HFFc6 (cell line): ENCODE measurements at regions not wholly inside any gene's neighbourhood (a gene's known extent, or its start where the extent isn't known, plus 50 kb on each side); places are given as distances from the start of the nearest gene placed in this dataset.

Source experiments
- DNase-seq: peaks from one replicate; pipeline ENCODE4 v3.0.0-alpha.2; 2018
- H3K27ac Mint-ChIP-seq: 2 replicates; pipeline ENCODE4 v1.8.0; 2020; ENCODE audit warnings: mild to moderate bottlenecking, mixed read lengths
- H3K27me3 Mint-ChIP-seq: 2 replicates; pipeline ENCODE4 v1.8.0; 2021; ENCODE audit warnings: mild to moderate bottlenecking, moderate library complexity, mixed read lengths; ENCODE audit not compliant: insufficient read depth
- H3K36me3 Mint-ChIP-seq: 2 replicates; pipeline ENCODE4 v1.8.0; 2021; ENCODE audit warnings: low read depth, mixed read lengths
- H3K4me1 Mint-ChIP-seq: 2 replicates; pipeline ENCODE4 v1.8.0; 2020; ENCODE audit warnings: low read depth, mixed read lengths
- H3K4me3 Mint-ChIP-seq: 2 replicates; pipeline ENCODE4 v1.8.0; 2020; ENCODE audit warnings: mild to moderate bottlenecking, moderate library complexity, mixed read lengths
- H3K9me3 Mint-ChIP-seq: 2 replicates; pipeline ENCODE4 v1.8.0; 2020; ENCODE audit warnings: mild to moderate bottlenecking, mixed read lengths
- TF ChIP-seq, protein P1 (sequence below): fragments of 200-600 bp; sonication (generic); IDR thresholded peaks from 2 replicates; pipeline ENCODE4 v1.5.0; 2021; ENCODE audit warnings: antibody characterized with exemption, mild to moderate bottlenecking

DNA sequence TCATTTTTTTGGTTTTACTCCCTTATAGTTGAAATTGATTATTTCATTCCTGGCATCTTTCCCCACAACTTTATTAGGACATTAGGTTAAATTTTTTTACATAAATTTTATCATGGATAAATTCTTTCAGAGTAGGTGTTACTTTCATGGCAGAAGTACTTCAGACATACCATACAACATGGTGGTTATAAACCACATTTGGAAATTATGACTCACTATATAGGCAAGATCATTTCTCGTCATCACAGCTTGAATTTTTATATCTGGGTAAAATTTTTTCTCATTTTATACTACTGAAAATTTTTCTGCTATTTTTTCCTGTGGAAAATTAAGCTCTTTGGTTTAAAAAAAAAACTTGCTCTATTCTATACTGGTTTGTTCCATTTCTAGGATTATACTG is 111.9 kb upstream of the COL5A2 start:
- Mint-ChIP-seq H3K27ac (no peak overlapping the region), H3K4me1 (peaks cover 35% of the 10 kb centered on the region), H3K9me3 (peaks cover 10% of the 10 kb centered on the region; the same call in 1 of the 2 replicates), H3K27me3 (no peaks in the 10 kb centered on the region), H3K4me3 (no peak overlapping the region), H3K36me3 (peaks cover 11% of the 10 kb centered on the region)
- TF ChIP-seq, protein P1, sequence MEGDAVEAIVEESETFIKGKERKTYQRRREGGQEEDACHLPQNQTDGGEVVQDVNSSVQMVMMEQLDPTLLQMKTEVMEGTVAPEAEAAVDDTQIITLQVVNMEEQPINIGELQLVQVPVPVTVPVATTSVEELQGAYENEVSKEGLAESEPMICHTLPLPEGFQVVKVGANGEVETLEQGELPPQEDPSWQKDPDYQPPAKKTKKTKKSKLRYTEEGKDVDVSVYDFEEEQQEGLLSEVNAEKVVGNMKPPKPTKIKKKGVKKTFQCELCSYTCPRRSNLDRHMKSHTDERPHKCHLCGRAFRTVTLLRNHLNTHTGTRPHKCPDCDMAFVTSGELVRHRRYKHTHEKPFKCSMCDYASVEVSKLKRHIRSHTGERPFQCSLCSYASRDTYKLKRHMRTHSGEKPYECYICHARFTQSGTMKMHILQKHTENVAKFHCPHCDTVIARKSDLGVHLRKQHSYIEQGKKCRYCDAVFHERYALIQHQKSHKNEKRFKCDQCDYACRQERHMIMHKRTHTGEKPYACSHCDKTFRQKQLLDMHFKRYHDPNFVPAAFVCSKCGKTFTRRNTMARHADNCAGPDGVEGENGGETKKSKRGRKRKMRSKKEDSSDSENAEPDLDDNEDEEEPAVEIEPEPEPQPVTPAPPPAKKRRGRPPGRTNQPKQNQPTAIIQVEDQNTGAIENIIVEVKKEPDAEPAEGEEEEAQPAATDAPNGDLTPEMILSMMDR: no peak
- DNase-seq: no peak

DNA sequence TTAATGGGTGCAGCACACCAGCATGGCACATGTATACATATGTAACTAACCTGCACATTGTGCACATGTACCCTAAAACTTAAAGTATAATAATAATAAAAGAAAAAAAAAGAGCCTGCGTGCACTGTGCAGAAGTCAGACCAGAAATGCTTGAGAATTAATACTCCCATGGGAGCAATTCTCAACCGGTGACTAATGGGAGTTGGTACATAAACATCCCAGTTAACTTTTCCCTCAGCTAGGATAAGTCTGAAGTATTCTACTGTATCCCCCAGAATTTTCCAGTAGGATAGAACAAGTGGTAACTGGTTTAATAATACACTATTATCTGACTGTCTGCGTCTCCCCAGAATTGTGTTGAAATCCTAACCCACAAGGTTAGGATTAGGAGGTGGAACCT is 113.6 kb upstream of the COL5A2 start:
- no peaks in the 10 kb centered on the region for H3K27me3 Mint-ChIP-seq
- H3K36me3 Mint-ChIP-seq: peaks cover 11% of the 10 kb centered on the region
- DNase-seq: peak; percentile 12
- H3K9me3 Mint-ChIP-seq: peaks cover 10% of the 10 kb centered on the region; the same call in 1 of the 2 replicates
- H3K27ac Mint-ChIP-seq: no peak overlapping the region; the same call in 1 of the 2 replicates
- no peak overlapping the region for H3K4me3 Mint-ChIP-seq
- TF ChIP-seq, protein P1: no peak
- peaks cover 35% of the 10 kb centered on the region for H3K4me1 Mint-ChIP-seq

DNA sequence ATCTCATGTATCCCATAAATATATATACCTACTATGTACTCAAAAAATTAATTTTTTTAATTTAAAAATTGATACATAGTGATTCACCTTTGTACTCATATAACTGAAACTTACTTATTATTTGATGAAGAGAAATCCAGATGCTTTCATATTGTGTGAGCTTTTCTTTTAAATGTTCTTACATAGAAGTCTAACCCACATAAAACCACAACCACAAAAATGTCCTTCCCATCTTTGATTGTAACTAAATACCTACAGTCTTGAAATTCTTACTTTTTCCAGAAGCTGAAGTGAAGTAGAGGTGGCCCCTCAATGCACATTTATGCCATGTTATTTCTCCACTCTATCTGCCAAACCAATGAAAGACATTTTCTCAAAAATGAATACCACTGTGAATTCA is 117.9 kb upstream of the COL5A2 start:
- H3K9me3 Mint-ChIP-seq: no peaks in the 10 kb centered on the region
- no peaks in the 10 kb centered on the region for H3K27me3 Mint-ChIP-seq
- peak; percentile 18 for DNase-seq
- H3K4me1 Mint-ChIP-seq: peaks cover 38% of the 10 kb centered on the region
- no peak overlapping the region for H3K27ac Mint-ChIP-seq
- TF ChIP-seq, protein P1: no peak
- H3K36me3 Mint-ChIP-seq: no peaks in the 10 kb centered on the region; the same call in 1 of the 2 replicates
- no peak overlapping the region for H3K4me3 Mint-ChIP-seq

DNA sequence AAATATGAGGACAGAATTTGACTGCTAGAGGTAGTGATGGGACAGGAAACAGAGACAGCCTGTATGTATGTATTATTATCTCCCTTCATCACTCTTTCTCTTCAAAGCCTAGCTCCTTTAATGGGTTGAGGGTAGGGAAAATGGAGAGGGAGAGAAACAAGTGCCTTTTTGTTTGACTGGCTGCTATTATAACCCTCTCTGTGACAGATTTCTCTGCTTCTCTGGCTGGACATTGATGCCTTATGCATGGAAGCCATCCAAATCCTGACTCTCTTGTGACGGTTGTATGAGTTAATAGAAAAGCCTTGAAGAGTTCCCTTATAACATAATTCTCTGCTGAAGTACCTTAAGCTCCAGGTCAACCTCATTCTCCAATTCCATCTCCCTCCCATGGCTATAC is 118.5 kb upstream of the COL5A2 start:
- H3K4me1 Mint-ChIP-seq: peaks cover 44% of the 10 kb centered on the region
- no peaks in the 10 kb centered on the region for H3K9me3 Mint-ChIP-seq
- H3K27me3 Mint-ChIP-seq: no peaks in the 10 kb centered on the region
- no peaks in the 10 kb centered on the region; the same call in 1 of the 2 replicates for H3K36me3 Mint-ChIP-seq
- no peak overlapping the region; the same call in 1 of the 2 replicates for H3K27ac Mint-ChIP-seq
- DNase-seq: no peak
- H3K4me3 Mint-ChIP-seq: no peak overlapping the region; the same call in 1 of the 2 replicates
- TF ChIP-seq, protein P1: no peak

DNA sequence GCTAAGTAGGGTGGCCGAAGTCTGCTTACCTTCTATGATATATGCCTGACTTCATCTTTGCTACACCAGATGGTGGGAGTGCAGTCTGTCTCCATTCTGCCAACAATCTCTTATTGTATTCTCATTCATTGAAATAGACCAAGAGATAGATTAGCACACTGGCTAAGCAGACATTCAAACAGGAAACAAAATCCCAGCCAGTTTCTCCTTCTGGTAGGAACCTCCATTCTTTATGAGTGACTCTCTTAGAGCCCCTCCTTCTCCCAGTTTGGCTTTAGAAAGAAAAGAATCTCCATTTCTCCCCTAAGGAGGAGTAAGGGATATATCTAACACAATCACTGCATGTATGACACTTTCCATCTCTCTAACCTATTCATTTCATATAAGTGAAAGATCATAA is 118.9 kb upstream of the COL5A2 start:
- no peak for DNase-seq
- H3K36me3 Mint-ChIP-seq: no peaks in the 10 kb centered on the region; the same call in 1 of the 2 replicates
- no peaks in the 10 kb centered on the region for H3K27me3 Mint-ChIP-seq
- H3K27ac Mint-ChIP-seq: peak overlapping the region; percentile 16; the same call in 1 of the 2 replicates
- peak overlapping the region; percentile 4; the same call in 1 of the 2 replicates for H3K4me3 Mint-ChIP-seq
- peaks cover 40% of the 10 kb centered on the region for H3K4me1 Mint-ChIP-seq
- H3K9me3 Mint-ChIP-seq: no peaks in the 10 kb centered on the region
- TF ChIP-seq, protein P1: no peak

DNA sequence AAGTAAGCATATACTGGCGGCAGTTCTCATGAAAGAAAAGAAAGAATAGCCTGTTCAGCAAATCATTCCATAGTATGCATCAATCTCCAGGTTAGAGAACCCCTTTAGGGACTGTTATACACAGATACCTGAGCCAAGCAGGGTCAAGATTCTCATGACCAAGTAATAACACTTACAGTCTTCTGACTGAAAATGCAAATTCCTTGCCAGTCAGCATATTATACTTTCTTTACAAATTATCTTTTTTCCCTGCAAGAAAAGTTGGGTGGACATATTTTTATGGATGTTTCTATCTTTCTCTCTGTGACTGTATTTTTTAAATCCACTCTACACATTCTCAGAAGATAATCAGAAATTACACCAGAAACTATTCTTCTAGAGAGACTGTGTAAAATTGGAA is 120.4 kb upstream of the COL5A2 start:
- no peaks in the 10 kb centered on the region for H3K9me3 Mint-ChIP-seq
- peaks cover 48% of the 10 kb centered on the region for H3K4me1 Mint-ChIP-seq
- no peaks in the 10 kb centered on the region; the same call in 1 of the 2 replicates for H3K36me3 Mint-ChIP-seq
- no peak overlapping the region for H3K27ac Mint-ChIP-seq
- H3K27me3 Mint-ChIP-seq: no peaks in the 10 kb centered on the region
- TF ChIP-seq, protein P1: no peak
- no peak for DNase-seq
- H3K4me3 Mint-ChIP-seq: no peak overlapping the region
